Mesenchymal stem cell (in vitro differentiated cells and primary cell): ENCODE measurements at regions not wholly inside any gene's neighbourhood (a gene's known extent, or its start where the extent isn't known, plus 50 kb on each side); places are given as distances from the start of the nearest gene placed in this dataset.

Experiments
- DNase-seq: peaks from one replicate; pipeline ENCODE4 v3.0.0-alpha.2; 2013
- H2AFZ ChIP-seq: one replicate; pipeline ENCODE4 v1.6.1; 2013; ENCODE audit warnings: low read depth, mild to moderate bottlenecking, control low read depth, inconsistent platforms, low read length, moderate library complexity
- H2AK5ac ChIP-seq: 2 replicates; pipeline ENCODE4 v1.6.1; 2013; ENCODE audit warnings: low read length, moderate library complexity, mild to moderate bottlenecking, inconsistent platforms; ENCODE audit not compliant: severe bottlenecking
- H2BK120ac ChIP-seq: one replicate; pipeline ENCODE4 v1.6.1; 2013; ENCODE audit warnings: low read depth, mild to moderate bottlenecking, inconsistent platforms, low read length, moderate library complexity
- H2BK12ac ChIP-seq, 2 experiments: one replicate each; pipeline ENCODE4 v1.6.1; 2013; ENCODE audit warnings: inconsistent platforms in 2 of 2, low read length in 2 of 2, mild to moderate bottlenecking in 2 of 2, moderate library complexity in 2 of 2, control low read depth in 1 of 2
- H2BK15ac ChIP-seq: one replicate; pipeline ENCODE4 v1.6.1; 2013; ENCODE audit warnings: mild to moderate bottlenecking, low read depth, inconsistent platforms; ENCODE audit not compliant: poor library complexity, severe bottlenecking
- H2BK5ac ChIP-seq: 2 replicates; pipeline ENCODE4 v1.6.1; 2013; ENCODE audit warnings: low read depth, mild to moderate bottlenecking, low read length, control low read depth, inconsistent platforms; ENCODE audit not compliant: poor library complexity, severe bottlenecking
- H3K14ac ChIP-seq, 2 experiments: one replicate each; pipeline ENCODE4 v1.6.1; 2013; ENCODE audit warnings: inconsistent platforms in 2 of 2, low read length in 2 of 2, control low read depth in 1 of 2, mild to moderate bottlenecking in 1 of 2, moderate library complexity in 1 of 2
- H3K18ac ChIP-seq, 2 experiments: one replicate each; pipeline ENCODE4 v1.6.1; 2013; ENCODE audit warnings: inconsistent platforms in 2 of 2, low read length in 2 of 2, control low read depth in 1 of 2, low read depth in 1 of 2, mild to moderate bottlenecking in 1 of 2
- H3K23ac ChIP-seq, 2 experiments: one replicate each; pipeline ENCODE4 v1.6.1; 2013; ENCODE audit warnings: inconsistent platforms in 2 of 2, low read length in 2 of 2, mild to moderate bottlenecking in 2 of 2, moderate library complexity in 2 of 2, control low read depth in 1 of 2
- H3K27ac ChIP-seq: 2 replicates; pipeline ENCODE4 v1.5.1; 2013; ENCODE audit warnings: mild to moderate bottlenecking, moderate library complexity, low read length, control low read depth, inconsistent platforms; ENCODE audit not compliant: poor library complexity, severe bottlenecking
- H3K27me3 ChIP-seq, 2 experiments: 2 replicates each; pipeline versions ENCODE4 v1.6.1 to v1.7.0; 2013; ENCODE audit warnings: low read length in 2 of 2, mild to moderate bottlenecking in 2 of 2, moderate library complexity in 2 of 2, control low read depth in 1 of 2, inconsistent platforms in 1 of 2; ENCODE audit not compliant: control insufficient read depth in 1 of 2, insufficient read depth in 1 of 2
- H3K36me3 ChIP-seq, 2 experiments: 2 replicates each; pipeline versions ENCODE4 v1.6.1 to v1.7.0; 2013; ENCODE audit warnings: low read length in 2 of 2, control low read depth in 1 of 2, inconsistent platforms in 1 of 2, low read depth in 1 of 2, mild to moderate bottlenecking in 1 of 2; ENCODE audit not compliant: insufficient read depth in 2 of 2, control insufficient read depth in 1 of 2
- H3K4ac ChIP-seq, 2 experiments: one replicate each; pipeline ENCODE4 v1.6.1; 2013; ENCODE audit warnings: inconsistent platforms in 2 of 2, low read length in 2 of 2, mild to moderate bottlenecking in 2 of 2, moderate library complexity in 2 of 2, control low read depth in 1 of 2, low read depth in 1 of 2
- H3K4me1 ChIP-seq: 2 replicates; pipeline ENCODE4 v1.6.1; 2013; ENCODE audit warnings: low read depth, low read length, control low read depth; ENCODE audit not compliant: control insufficient read depth, insufficient read depth
- H3K4me2 ChIP-seq: 2 replicates; pipeline ENCODE4 v1.6.1; 2013; ENCODE audit warnings: low read length, mild to moderate bottlenecking, inconsistent platforms; ENCODE audit not compliant: poor library complexity, severe bottlenecking
- H3K4me3 ChIP-seq, 2 experiments: 2 replicates each; pipeline versions ENCODE4 v1.5.1 to v1.7.0; 2013; ENCODE audit warnings: low read length in 2 of 2, mild to moderate bottlenecking in 2 of 2, control low read depth in 1 of 2, low read depth in 1 of 2; ENCODE audit not compliant: insufficient read depth in 1 of 2
- H3K79me1 ChIP-seq: replicated peaks from 2 replicates; pipeline ENCODE4 v1.6.1; 2013; ENCODE audit warnings: mild to moderate bottlenecking, control low read depth, low read length, inconsistent platforms; ENCODE audit not compliant: poor library complexity, severe bottlenecking
- H3K9ac ChIP-seq: 2 replicates; pipeline ENCODE4 v1.7.0; 2013; ENCODE audit warnings: mild to moderate bottlenecking, low read length, moderate library complexity
- H3K9me3 ChIP-seq: 2 replicates; pipeline ENCODE4 v1.7.0; 2013; ENCODE audit warnings: mild to moderate bottlenecking, low read length; ENCODE audit not compliant: control insufficient read depth
- H4K8ac ChIP-seq: one replicate; pipeline ENCODE4 v1.6.1; 2013; ENCODE audit warnings: inconsistent platforms, mild to moderate bottlenecking, low read length, moderate library complexity
- H4K91ac ChIP-seq: one replicate; pipeline ENCODE4 v1.6.1; 2013; ENCODE audit warnings: mild to moderate bottlenecking, low read length, inconsistent platforms
- WGBS: methylation state at CpG from one replicate; pipeline ENCODE4 v1.1.7; 2013; ENCODE audit warnings: mixed read lengths; 5-methylcytosine and 5-hydroxymethylcytosine counted together

DNA sequence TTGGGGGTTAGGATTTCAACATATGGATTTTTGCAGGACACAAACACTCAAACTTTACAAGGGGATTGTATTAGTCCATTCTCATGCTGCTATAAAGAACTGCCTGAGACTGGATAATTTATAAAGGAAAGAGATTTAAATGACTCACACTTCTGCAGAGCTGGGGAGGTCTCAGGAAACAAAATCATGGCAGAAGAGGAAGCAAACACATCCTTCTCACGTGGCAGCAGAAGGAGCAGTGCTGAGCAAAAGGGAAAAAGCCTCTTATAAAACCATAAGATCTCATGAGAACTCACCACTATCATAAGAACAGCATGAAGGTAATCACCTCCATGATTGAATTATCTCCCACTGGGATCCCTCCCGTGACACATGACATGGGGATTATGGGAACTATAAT is 1183.1 kb downstream of the ZPLD1 start:
- Histone ChIP-seq H2BK12ac (no peak overlapping the region), H3K27ac (no peak overlapping the region), H3K18ac (no peak overlapping the region), H3K23ac (no peak overlapping the region), H3K36me3 (no peaks in the 10 kb centered on the region), H3K79me1 (no peaks in the 10 kb centered on the region), H3K4me3 (no peak overlapping the region), H3K4me2 (no peak overlapping the region), H4K8ac (no peak overlapping the region), H2AFZ (no peak overlapping the region), H2BK120ac (no peak overlapping the region), H3K14ac (no peak overlapping the region), H3K9me3 (peaks cover 6% of the 10 kb centered on the region), H3K27me3 (no peaks in the 10 kb centered on the region), H3K4me1 (no peaks in the 10 kb centered on the region), H3K4ac (no peak overlapping the region), H2AK5ac (no peak overlapping the region), H2BK15ac (no peak overlapping the region), H3K9ac (no peak overlapping the region), H2BK5ac (no peak overlapping the region), H4K91ac (no peak overlapping the region)
- DNase-seq = no peak
- 58% methylated on average over 2 of the region's 2 CpGs for WGBS

DNA sequence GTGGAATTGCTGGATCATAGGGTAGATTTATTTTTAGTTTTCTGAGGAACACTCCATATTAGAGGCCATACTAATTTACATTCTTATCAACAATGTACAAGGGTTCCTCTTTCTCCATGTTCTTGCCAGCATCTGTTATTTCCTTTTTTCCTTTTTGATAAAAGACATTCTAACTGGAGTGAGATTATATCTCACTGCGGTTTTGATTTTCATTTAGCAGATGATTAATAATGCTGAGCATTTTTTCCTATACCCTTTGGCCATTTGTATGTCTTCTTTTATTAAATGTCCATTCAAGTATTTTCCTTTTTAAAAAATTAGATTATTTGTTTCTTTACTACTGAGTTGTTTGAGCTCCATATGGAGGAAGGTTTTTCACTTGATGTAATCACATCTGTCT is 1189.5 kb downstream of the ZPLD1 start:
- Histone ChIP-seq H2BK12ac (no peak overlapping the region), H3K9me3 (peaks cover 9% of the 10 kb centered on the region), H3K23ac (no peak overlapping the region), H3K4ac (no peak overlapping the region), H3K27ac (no peak overlapping the region), H3K36me3 (no peaks in the 10 kb centered on the region), H3K9ac (no peak overlapping the region), H3K4me2 (no peak overlapping the region), H2AFZ (no peak overlapping the region), H2BK120ac (no peak overlapping the region), H4K91ac (no peak overlapping the region), H2AK5ac (no peak overlapping the region), H3K27me3 (no peaks in the 10 kb centered on the region), H2BK5ac (no peak overlapping the region), H4K8ac (no peak overlapping the region), H3K4me3 (no peak overlapping the region), H3K14ac (no peak overlapping the region), H3K79me1 (no peaks in the 10 kb centered on the region), H3K4me1 (no peaks in the 10 kb centered on the region), H3K18ac (no peak overlapping the region), H2BK15ac (no peak overlapping the region)
- no CpG with 5 or more reads among the region's 1 CpG for WGBS
- no peak for DNase-seq

DNA sequence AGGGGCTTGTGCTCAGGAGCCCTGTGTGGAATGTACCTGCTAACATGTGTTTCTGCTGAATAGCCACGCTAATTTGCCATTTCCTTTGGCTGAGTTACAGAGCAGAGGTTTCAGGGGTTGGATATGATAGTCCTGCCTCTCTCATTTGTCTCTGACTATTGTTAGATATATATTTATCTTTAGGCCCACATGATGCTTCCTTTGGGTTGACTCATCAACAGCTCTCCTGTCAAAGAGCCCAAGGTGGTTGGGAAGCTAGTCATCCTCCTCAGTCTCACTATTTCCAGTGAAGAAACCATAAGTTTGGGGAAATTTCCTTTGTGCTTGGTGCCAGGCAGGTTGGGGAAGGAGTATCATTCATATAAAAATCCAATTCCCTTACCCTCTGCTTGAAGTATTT is 1194.6 kb downstream of the ZPLD1 start:
- no peak for DNase-seq
- Histone ChIP-seq H3K18ac (no peak overlapping the region), H3K4me1 (no peaks in the 10 kb centered on the region), H2BK5ac (no peak overlapping the region), H3K27ac (no peak overlapping the region), H3K27me3 (no peaks in the 10 kb centered on the region), H3K23ac (no peak overlapping the region), H2AK5ac (no peak overlapping the region), H4K8ac (no peak overlapping the region), H3K4me3 (no peak overlapping the region), H4K91ac (no peak overlapping the region), H3K79me1 (no peaks in the 10 kb centered on the region), H3K4me2 (no peak overlapping the region), H2BK12ac (no peak overlapping the region), H3K9me3 (peaks cover 9% of the 10 kb centered on the region), H3K36me3 (no peaks in the 10 kb centered on the region), H2BK15ac (no peak overlapping the region), H2AFZ (no peak overlapping the region), H3K4ac (no peak overlapping the region), H2BK120ac (no peak overlapping the region), H3K14ac (no peak overlapping the region), H3K9ac (no peak overlapping the region)
- WGBS = 100% methylated on average over 1 of the region's 1 CpG

DNA sequence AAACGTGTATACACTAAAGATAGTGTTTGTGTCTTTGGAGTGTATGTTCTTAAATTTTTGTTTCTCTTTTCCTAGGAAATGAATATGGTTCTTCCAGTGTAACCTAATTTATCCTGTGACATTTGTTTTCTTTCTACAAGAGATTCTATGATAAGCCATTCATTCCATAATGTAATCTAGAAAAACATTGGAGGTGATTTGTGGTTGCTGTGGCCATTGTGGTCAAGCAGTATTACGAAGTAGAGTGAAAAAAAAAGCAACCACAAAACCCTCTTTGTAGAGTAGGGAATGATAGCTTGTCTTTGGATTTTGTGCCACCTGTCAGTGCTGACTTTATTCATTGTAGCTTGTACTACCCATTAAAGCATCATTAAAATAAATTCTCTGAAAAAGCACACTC is 1209.6 kb downstream of the ZPLD1 start:
- H2BK12ac ChIP-seq = no peak overlapping the region
- H4K8ac ChIP-seq = no peak overlapping the region
- H3K4me3 ChIP-seq = no peak overlapping the region
- no peak overlapping the region for H3K23ac ChIP-seq
- H3K27me3 ChIP-seq = no peaks in the 10 kb centered on the region
- H3K36me3 ChIP-seq = no peaks in the 10 kb centered on the region
- no peak overlapping the region for H3K18ac ChIP-seq
- no peak overlapping the region for H3K4ac ChIP-seq
- no peak overlapping the region for H4K91ac ChIP-seq
- no peak overlapping the region for H3K27ac ChIP-seq
- DNase-seq = peak; percentile 6
- no peaks in the 10 kb centered on the region for H3K9me3 ChIP-seq
- H2BK15ac ChIP-seq = no peak overlapping the region
- H2AFZ ChIP-seq = no peak overlapping the region
- H2BK120ac ChIP-seq = no peak overlapping the region
- no peaks in the 10 kb centered on the region for H3K4me1 ChIP-seq
- no peak overlapping the region for H3K4me2 ChIP-seq
- H3K14ac ChIP-seq = no peak overlapping the region
- no peak overlapping the region for H3K9ac ChIP-seq
- H2AK5ac ChIP-seq = no peak overlapping the region
- H2BK5ac ChIP-seq = no peak overlapping the region
- no CpG with 5 or more reads among the region's 2 CpGs for WGBS
- no peaks in the 10 kb centered on the region for H3K79me1 ChIP-seq
